WTC11 (cell line): ENCODE measurements at regions not wholly inside any gene's neighbourhood (a gene's known extent, or its start where the extent isn't known, plus 50 kb on each side); places are given as distances from the start of the nearest gene placed in this dataset.

ENCODE experiments used
- ATAC-seq: fragments of 200-7000 bp; cut with Tn5 transposase; 2 replicates; pipeline ENCODE4 v1.10.0; 2021; ENCODE audit warnings: mild to moderate bottlenecking, moderate library complexity
- CTCF ChIA-PET: fragments of 300-600 bp; sonication (Branson Sonifier 250); formaldehyde crosslinking; loops from one replicate; lab custom pipeline; 2021; ENCODE audit warnings: antibody characterized with exemption; lab: Charles Lee
- POLR2A ChIA-PET: fragments of 350-600 bp; sonication (Branson Sonifier 250); formaldehyde crosslinking; loops from one replicate; lab custom pipeline; 2021; ENCODE audit warnings: antibody characterized with exemption; lab: Charles Lee
- DNase-seq: peaks from one replicate; pipeline ENCODE4 v3.0.0; 2021; ENCODE audit warnings: low spot score
- H3K27ac Mint-ChIP-seq: 2 replicates; pipeline ENCODE4 v1.8.0; 2021; ENCODE audit warnings: mixed read lengths
- H3K27me3 Mint-ChIP-seq: 2 replicates; pipeline ENCODE4 v1.8.0; 2021; ENCODE audit warnings: low read depth, mild to moderate bottlenecking, moderate library complexity, mixed read lengths
- H3K36me3 Mint-ChIP-seq: 2 replicates; pipeline ENCODE4 v1.8.0; 2021; ENCODE audit warnings: mixed read lengths
- H3K4me1 Mint-ChIP-seq: 2 replicates; pipeline ENCODE4 v1.8.0; 2022; ENCODE audit warnings: mixed read lengths
- H3K4me3 Mint-ChIP-seq: 2 replicates; pipeline ENCODE4 v1.8.0; 2021; ENCODE audit warnings: mild to moderate bottlenecking, moderate library complexity, mixed read lengths
- H3K9me3 Mint-ChIP-seq: 2 replicates; pipeline ENCODE4 v1.8.0; 2021; ENCODE audit warnings: mixed read lengths
- E2F1 ChIP-seq: sonication (generic); formaldehyde crosslinking; IDR thresholded peaks from 2 replicates; pipeline ENCODE4 v1.8.0; 2022; ENCODE audit warnings: mild to moderate bottlenecking, missing genetic modification reagents
- ELF4 ChIP-seq: sonication (generic); formaldehyde crosslinking; IDR thresholded peaks from 2 replicates; pipeline ENCODE4 v1.8.1; 2022; ENCODE audit warnings: low read depth, mild to moderate bottlenecking, moderate library complexity, missing genetic modification reagents
- GTF2I ChIP-seq: fragments of 250-450 bp; sonication (Bioruptor Pico); conservative IDR thresholded peaks from 2 replicates; pipeline ENCODE4 v1.4.0; 2021; ENCODE audit warnings: mild to moderate bottlenecking
- MLX ChIP-seq: sonication (generic); formaldehyde crosslinking; IDR thresholded peaks from 2 replicates; pipeline ENCODE4 v1.8.1; 2023; ENCODE audit warnings: mild to moderate bottlenecking, missing genetic modification reagents, moderate library complexity
- SMAD4 ChIP-seq: sonication (generic); formaldehyde crosslinking; IDR thresholded peaks from 2 replicates; pipeline ENCODE4 v1.8.0; 2022; ENCODE audit warnings: mild to moderate bottlenecking, missing genetic modification reagents
- STAT6 ChIP-seq: sonication (generic); formaldehyde crosslinking; conservative IDR thresholded peaks from 2 replicates; pipeline ENCODE4 v1.8.1; 2023; ENCODE audit warnings: mild to moderate bottlenecking, low read depth, missing genetic modification reagents, moderate library complexity
- TEAD4 ChIP-seq: sonication (generic); formaldehyde crosslinking; IDR thresholded peaks from 2 replicates; pipeline ENCODE4 v1.8.0; 2022; ENCODE audit warnings: mild to moderate bottlenecking, missing genetic modification reagents
- TP53 ChIP-seq: sonication (generic); formaldehyde crosslinking; IDR thresholded peaks from 2 replicates; pipeline ENCODE4 v1.8.1; 2023; ENCODE audit warnings: mild to moderate bottlenecking, missing genetic modification reagents
- USF2 ChIP-seq: sonication (generic); formaldehyde crosslinking; IDR thresholded peaks from 2 replicates; pipeline ENCODE4 v1.8.1; 2023; ENCODE audit warnings: mild to moderate bottlenecking, missing genetic modification reagents, moderate library complexity
- ZMAT4 ChIP-seq: fragments of 250-450 bp; sonication (Bioruptor Pico); IDR thresholded peaks from 2 replicates; pipeline ENCODE4 v1.9.0; 2021; ENCODE audit warnings: mild to moderate bottlenecking
- ZNF121 ChIP-seq: sonication (generic); formaldehyde crosslinking; IDR thresholded peaks from 2 replicates; pipeline ENCODE4 v1.8.0; 2023; ENCODE audit warnings: missing genetic modification reagents
- ZNF416 ChIP-seq: fragments of 250-450 bp; sonication (Bioruptor Pico); IDR thresholded peaks from 2 replicates; pipeline ENCODE4 v1.9.0; 2021; ENCODE audit warnings: mild to moderate bottlenecking, inconsistent platforms
- ZNF423 ChIP-seq: fragments of 250-450 bp; sonication (Bioruptor Pico); IDR thresholded peaks from 2 replicates; pipeline ENCODE4 v2.1.2; 2022; ENCODE audit warnings: mild to moderate bottlenecking, moderate library complexity
- ZNF532 ChIP-seq: fragments of 250-450 bp; sonication (Bioruptor Pico); IDR thresholded peaks from 2 replicates; pipeline ENCODE4 v1.9.0; 2021; ENCODE audit warnings: mild to moderate bottlenecking, borderline replicate concordance
- TF ChIP-seq, protein P1 (sequence below): sonication (generic); formaldehyde crosslinking; IDR thresholded peaks from 2 replicates; pipeline ENCODE4 v1.8.0; 2023; ENCODE audit warnings: missing genetic modification reagents
- TF ChIP-seq, protein P2 (sequence below): sonication (generic); formaldehyde crosslinking; IDR thresholded peaks from 2 replicates; pipeline ENCODE4 v1.8.1; 2022; ENCODE audit warnings: mild to moderate bottlenecking, missing genetic modification reagents, moderate library complexity, borderline replicate concordance
- TF ChIP-seq, protein P3 (sequence below): sonication (generic); formaldehyde crosslinking; IDR thresholded peaks from 2 replicates; pipeline ENCODE4 v1.8.0; 2022; ENCODE audit warnings: mild to moderate bottlenecking, missing genetic modification reagents
- TF ChIP-seq, protein P4 (sequence below): sonication (generic); formaldehyde crosslinking; IDR thresholded peaks from 2 replicates; pipeline ENCODE4 v1.8.0; 2022; ENCODE audit warnings: mild to moderate bottlenecking, missing genetic modification reagents

- H3K36me3 Mint-ChIP-seq, result no peaks in the 10 kb centered on the region
- no peaks in the 10 kb centered on the region for H3K4me1 Mint-ChIP-seq
- H3K4me3 Mint-ChIP-seq, result no peak overlapping the region
- TF ChIP-seq, protein P1, sequence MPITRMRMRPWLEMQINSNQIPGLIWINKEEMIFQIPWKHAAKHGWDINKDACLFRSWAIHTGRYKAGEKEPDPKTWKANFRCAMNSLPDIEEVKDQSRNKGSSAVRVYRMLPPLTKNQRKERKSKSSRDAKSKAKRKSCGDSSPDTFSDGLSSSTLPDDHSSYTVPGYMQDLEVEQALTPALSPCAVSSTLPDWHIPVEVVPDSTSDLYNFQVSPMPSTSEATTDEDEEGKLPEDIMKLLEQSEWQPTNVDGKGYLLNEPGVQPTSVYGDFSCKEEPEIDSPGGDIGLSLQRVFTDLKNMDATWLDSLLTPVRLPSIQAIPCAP, result no peak
- TF ChIP-seq, protein P2, sequence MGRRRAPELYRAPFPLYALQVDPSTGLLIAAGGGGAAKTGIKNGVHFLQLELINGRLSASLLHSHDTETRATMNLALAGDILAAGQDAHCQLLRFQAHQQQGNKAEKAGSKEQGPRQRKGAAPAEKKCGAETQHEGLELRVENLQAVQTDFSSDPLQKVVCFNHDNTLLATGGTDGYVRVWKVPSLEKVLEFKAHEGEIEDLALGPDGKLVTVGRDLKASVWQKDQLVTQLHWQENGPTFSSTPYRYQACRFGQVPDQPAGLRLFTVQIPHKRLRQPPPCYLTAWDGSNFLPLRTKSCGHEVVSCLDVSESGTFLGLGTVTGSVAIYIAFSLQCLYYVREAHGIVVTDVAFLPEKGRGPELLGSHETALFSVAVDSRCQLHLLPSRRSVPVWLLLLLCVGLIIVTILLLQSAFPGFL (CRISPR knock-in tag), result no peak
- TF ChIP-seq E2F1 (CRISPR knock-in tag), result no peak
- TF ChIP-seq ZNF423 (CRISPR knock-in tag), result no peak
- TF ChIP-seq ZNF121 (CRISPR knock-in tag), result no peak
- TF ChIP-seq ZNF416, result no peak
- CTCF ChIA-PET, result interaction anchor here (0.9 kb wide), 1 partner anchor 106 kb away, joined by 3 read pairs; no protein-coding TSS in a partner anchor
- POLR2A ChIA-PET, result no interaction called here
- H3K9me3 Mint-ChIP-seq, result peaks cover 5% of the 10 kb centered on the region
- no peak overlapping the region for H3K27ac Mint-ChIP-seq
- no peaks in the 10 kb centered on the region; the same call in none of the 2 replicates for H3K27me3 Mint-ChIP-seq
- no peak for DNase-seq
- ATAC-seq, result no peak
Measured at GRCh38 chr4:112093636-112094202, 51.5 kb upstream of the FAM241A start.

DNA sequence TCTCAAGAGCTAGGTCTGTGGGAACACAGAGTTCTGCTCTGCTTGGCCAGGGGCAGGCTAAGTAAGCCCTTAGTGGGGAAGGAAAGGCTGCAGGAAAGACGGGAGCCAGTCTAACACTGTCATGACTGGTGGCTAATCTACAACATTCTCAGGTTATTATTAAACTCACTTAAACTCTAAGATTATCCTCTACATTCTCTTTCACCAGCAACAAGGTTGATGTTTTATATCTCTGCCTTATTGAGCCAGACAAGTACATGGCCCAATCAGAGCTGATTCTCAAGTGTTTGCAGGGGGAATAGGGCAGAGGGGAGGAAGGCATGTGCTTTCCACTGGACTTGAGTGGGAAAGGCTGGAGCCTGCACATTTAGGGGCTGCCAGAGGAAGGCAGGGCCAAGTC, 50.9 kb upstream of the FAM241A start:
- ChIA-PET CTCF (no interaction called here), POLR2A (no interaction called here)
- H3K27me3 Mint-ChIP-seq, result no peaks in the 10 kb centered on the region; the same call in none of the 2 replicates
- H3K27ac Mint-ChIP-seq, result no peak overlapping the region
- H3K4me3 Mint-ChIP-seq, result no peak overlapping the region
- H3K36me3 Mint-ChIP-seq, result no peaks in the 10 kb centered on the region
- DNase-seq (no peak), ATAC-seq (no peak)
- peaks cover 5% of the 10 kb centered on the region for H3K9me3 Mint-ChIP-seq
- H3K4me1 Mint-ChIP-seq, result peaks cover under 1% of the 10 kb centered on the region; the same call in 1 of the 2 replicates
- TF ChIP-seq ZMAT4 (CRISPR knock-in tag), result no peak
- TF ChIP-seq, protein P1, result no peak
- no peak for TF ChIP-seq SMAD4 (CRISPR knock-in tag)
- TF ChIP-seq, protein P3, sequence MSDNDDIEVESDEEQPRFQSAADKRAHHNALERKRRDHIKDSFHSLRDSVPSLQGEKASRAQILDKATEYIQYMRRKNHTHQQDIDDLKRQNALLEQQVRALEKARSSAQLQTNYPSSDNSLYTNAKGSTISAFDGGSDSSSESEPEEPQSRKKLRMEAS, result no peak
- TF ChIP-seq ZNF532 (CRISPR knock-in tag), result no peak
- TF ChIP-seq TEAD4 (CRISPR knock-in tag), result no peak
- TF ChIP-seq STAT6 (CRISPR knock-in tag), result no peak
- TF ChIP-seq USF2 (CRISPR knock-in tag), result no peak
- no peak for TF ChIP-seq MLX
- TF ChIP-seq, protein P4, sequence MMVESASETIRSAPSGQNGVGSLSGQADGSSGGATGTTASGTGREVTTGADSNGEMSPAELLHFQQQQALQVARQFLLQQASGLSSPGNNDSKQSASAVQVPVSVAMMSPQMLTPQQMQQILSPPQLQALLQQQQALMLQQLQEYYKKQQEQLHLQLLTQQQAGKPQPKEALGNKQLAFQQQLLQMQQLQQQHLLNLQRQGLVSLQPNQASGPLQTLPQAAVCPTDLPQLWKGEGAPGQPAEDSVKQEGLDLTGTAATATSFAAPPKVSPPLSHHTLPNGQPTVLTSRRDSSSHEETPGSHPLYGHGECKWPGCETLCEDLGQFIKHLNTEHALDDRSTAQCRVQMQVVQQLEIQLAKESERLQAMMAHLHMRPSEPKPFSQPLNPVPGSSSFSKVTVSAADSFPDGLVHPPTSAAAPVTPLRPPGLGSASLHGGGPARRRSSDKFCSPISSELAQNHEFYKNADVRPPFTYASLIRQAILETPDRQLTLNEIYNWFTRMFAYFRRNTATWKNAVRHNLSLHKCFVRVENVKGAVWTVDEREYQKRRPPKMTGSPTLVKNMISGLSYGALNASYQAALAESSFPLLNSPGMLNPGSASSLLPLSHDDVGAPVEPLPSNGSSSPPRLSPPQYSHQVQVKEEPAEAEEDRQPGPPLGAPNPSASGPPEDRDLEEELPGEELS (CRISPR knock-in tag), result no peak
- TF ChIP-seq ELF4 (CRISPR knock-in tag), result no peak
- TF ChIP-seq GTF2I (CRISPR knock-in tag), result no peak
- no peak for TF ChIP-seq TP53 (CRISPR knock-in tag)
